CD14-positive monocyte (primary cell): ENCODE measurements at regions not wholly inside any gene's neighbourhood (a gene's known extent, or its start where the extent isn't known, plus 50 kb on each side); places are given as distances from the start of the nearest gene placed in this dataset.

ENCODE experiments used
- DNase-seq, 3 donors: peaks; one replicate each; pipeline ENCODE4 v3.0.0-alpha.2; 2011 to 2022
- H2AFZ ChIP-seq: 2 replicates; pipeline ENCODE4 v1.6.0; 2012; ENCODE audit warnings: mild to moderate bottlenecking, low read depth, low read length, inconsistent platforms; ENCODE audit not compliant: insufficient read depth, poor library complexity, severe bottlenecking
- H3K27ac ChIP-seq, 2 donors: 1 replicate in 1 of 2; 2 replicates in 1 of 2; pipeline ENCODE4 v1.5.1; 2012 to 2013; ENCODE audit warnings: low read length in 2 of 2, control low read depth in 1 of 2, inconsistent platforms in 1 of 2, low read depth in 1 of 2, mild to moderate bottlenecking in 1 of 2
- H3K27me3 ChIP-seq, 2 donors: one replicate each; pipeline versions ENCODE4 v1.6.0 to v1.6.1; 2011 to 2013; ENCODE audit warnings: low read length in 2 of 2; ENCODE audit not compliant: control insufficient read depth in 2 of 2, insufficient read depth in 2 of 2
- H3K36me3 ChIP-seq, 2 donors: replicated peaks in 1 of 2; 1 replicate in 1 of 2; 2 replicates in 1 of 2; pipeline versions ENCODE4 v1.5.1 to v1.6.1; 2012 to 2013; ENCODE audit warnings: low read length in 2 of 2, control low read depth in 1 of 2, inconsistent platforms in 1 of 2, mild to moderate bottlenecking in 1 of 2; ENCODE audit not compliant: insufficient read depth in 2 of 2, control insufficient read depth in 1 of 2
- H3K4me1 ChIP-seq, 2 donors: 1 replicate in 1 of 2; 2 replicates in 1 of 2; pipeline versions ENCODE4 v1.5.1 to v1.6.1; 2012 to 2013; ENCODE audit warnings: low read length in 2 of 2, control low read depth in 1 of 2, inconsistent platforms in 1 of 2, mild to moderate bottlenecking in 1 of 2, moderate library complexity in 1 of 2; ENCODE audit not compliant: insufficient read depth in 2 of 2, control insufficient read depth in 1 of 2
- H3K4me2 ChIP-seq: replicated peaks from 2 replicates; pipeline ENCODE3; 2012; ENCODE audit warnings: low read length, moderate library complexity, mild to moderate bottlenecking; ENCODE audit not compliant: poor library complexity, severe bottlenecking; ENCODE audit errors: extremely low read depth
- H3K4me3 ChIP-seq, 3 experiments: fragments of 200-600 bp in 1 of 3; sonication (generic) in 1 of 3; replicated peaks in 1 of 3; 1 replicate in 2 of 3; 2 replicates in 1 of 3; pipeline ENCODE4 v1.5.1; 2011 to 2013; ENCODE audit warnings: low read length in 3 of 3, mild to moderate bottlenecking in 3 of 3, control low read depth in 2 of 3, low read depth in 2 of 3, inconsistent platforms in 1 of 3, moderate library complexity in 1 of 3
- H3K79me2 ChIP-seq: 2 replicates; pipeline ENCODE4 v1.6.0; 2012; ENCODE audit warnings: mild to moderate bottlenecking, control low read depth, inconsistent platforms, low read length, moderate library complexity; ENCODE audit not compliant: insufficient read depth
- H3K9ac ChIP-seq: 2 replicates; pipeline ENCODE4 v1.6.0; 2017; ENCODE audit warnings: low read length, mild to moderate bottlenecking; ENCODE audit not compliant: insufficient read depth, poor library complexity, severe bottlenecking
- H3K9me3 ChIP-seq, 2 donors: replicated peaks in 1 of 2; 1 replicate in 1 of 2; 2 replicates in 1 of 2; pipeline versions ENCODE4 v1.5.1 to v1.6.1; 2012 to 2013; ENCODE audit warnings: low read length in 2 of 2, control low read depth in 1 of 2; ENCODE audit not compliant: control insufficient read depth in 1 of 2, insufficient read depth in 1 of 2
- H4K20me1 ChIP-seq: 2 replicates; pipeline ENCODE4 v1.6.0; 2012; ENCODE audit warnings: mild to moderate bottlenecking, low read length, control low read depth, moderate library complexity; ENCODE audit not compliant: insufficient read depth
- H3K27ac Mint-ChIP-seq, 7 donors: one replicate each; pipeline ENCODE4 v1.8.0; 2020; ENCODE audit warnings: mild to moderate bottlenecking in 7 of 7, mixed read lengths in 7 of 7, moderate library complexity in 6 of 7, inconsistent platforms in 2 of 7
- H3K27me3 Mint-ChIP-seq, 3 donors: one replicate each; pipeline ENCODE4 v1.8.0; 2021 to 2022; ENCODE audit warnings: low read depth in 3 of 3, mild to moderate bottlenecking in 3 of 3, mixed read lengths in 3 of 3, moderate library complexity in 3 of 3, inconsistent platforms in 1 of 3
- H3K36me3 Mint-ChIP-seq, 2 donors: one replicate each; pipeline ENCODE4 v1.8.0; 2020; ENCODE audit warnings: mixed read lengths in 2 of 2, inconsistent platforms in 1 of 2, mild to moderate bottlenecking in 1 of 2
- H3K4me1 Mint-ChIP-seq: one replicate; pipeline ENCODE4 v1.8.0; 2020; ENCODE audit warnings: mild to moderate bottlenecking, mixed read lengths
- H3K4me3 Mint-ChIP-seq, 2 donors: one replicate each; pipeline ENCODE4 v1.8.0; 2020; ENCODE audit warnings: mild to moderate bottlenecking in 2 of 2, mixed read lengths in 2 of 2, moderate library complexity in 1 of 2
- H3K9me3 Mint-ChIP-seq, 7 donors: one replicate each; pipeline ENCODE4 v1.8.0; 2020 to 2022; ENCODE audit warnings: mixed read lengths in 7 of 7, mild to moderate bottlenecking in 6 of 7, moderate library complexity in 6 of 7, inconsistent platforms in 2 of 7
- CTCF ChIP-seq: fragments of 200-600 bp; IDR thresholded peaks from one replicate; pipeline ENCODE4 v1.8.0; 2022; ENCODE audit warnings: antibody characterized with exemption, mild to moderate bottlenecking
- WGBS: methylation state at CpG from one replicate; pipeline ENCODE4 v1.1.5; 2013; ENCODE audit warnings: missing lambda C conversion rate; ENCODE audit not compliant: insufficient coverage; 5-methylcytosine and 5-hydroxymethylcytosine counted together
- intact Hi-C, 2 donors: fragments of 100-400 bp; cut with micrococcal nuclease; formaldehyde crosslinking; loops; one replicate each; pipeline versions ENCODE4 v1.15.0 to v1.15.1; 2023

GRCh38 chr16:87238361-87238715, 78.9 kb downstream of the C16orf95 start:
- no CpG with 5 or more reads among the region's 6 CpGs for WGBS
- Mint-ChIP-seq H3K4me3 (no peak overlapping the region), H3K9me3 (peaks cover 0 to 2% (median 0%) of the 10 kb centered on the region in 7 donors), H3K4me1 (peaks cover 16% of the 10 kb centered on the region), H3K27ac (no peak overlapping the region), H3K27me3 (peaks cover 20 to 53% (median 32%) of the 10 kb centered on the region in 3 donors), H3K36me3 (no peaks in the 10 kb centered on the region)
- no peaks in the 10 kb centered on the region for H4K20me1 ChIP-seq
- H3K27me3 ChIP-seq, result peaks cover 0 to 16% of the 10 kb centered on the region in 2 donors
- H3K27ac ChIP-seq, result no peak overlapping the region
- H3K4me3 ChIP-seq, result no peak overlapping the region
- H3K79me2 ChIP-seq, result no peaks in the 10 kb centered on the region
- intact Hi-C loops, result no loop called here
- H3K36me3 ChIP-seq, result no peaks in the 10 kb centered on the region
- no peak for TF ChIP-seq CTCF
- no peaks in the 10 kb centered on the region for H3K9me3 ChIP-seq
- no peak overlapping the region for H3K4me2 ChIP-seq
- H3K4me1 ChIP-seq, result peaks cover 13% of the 10 kb centered on the region in 2 donors
- no peak overlapping the region for H2AFZ ChIP-seq
- H3K9ac ChIP-seq, result no peak overlapping the region
- DNase-seq, result no peak

- TF ChIP-seq CTCF, result no peak
- H3K4me2 ChIP-seq, result no peak overlapping the region
- DNase-seq, result no peak
Observed at GRCh38 chr16:87239545-87239944, 77.6 kb downstream of the C16orf95 start.

More at GRCh38 chr16:87239545-87239944, 77.6 kb downstream of the C16orf95 start:
- no peaks in the 10 kb centered on the region for H3K9me3 ChIP-seq
- H3K9ac ChIP-seq, result no peak overlapping the region
- intact Hi-C loops, result no loop called here
- WGBS, result no CpG with 5 or more reads among the region's 4 CpGs
- H3K9me3 Mint-ChIP-seq, result no peaks in the 10 kb centered on the region
- no peak overlapping the region for H3K27ac ChIP-seq
- H3K79me2 ChIP-seq, result no peaks in the 10 kb centered on the region
- H3K4me3 Mint-ChIP-seq, result no peak overlapping the region
- no peak overlapping the region for H3K4me3 ChIP-seq
- H3K27me3 Mint-ChIP-seq, result peaks cover 21 to 51% (median 22%) of the 10 kb centered on the region in 3 donors
- no peaks in the 10 kb centered on the region for H4K20me1 ChIP-seq
- no peaks in the 10 kb centered on the region for H3K36me3 Mint-ChIP-seq
- H2AFZ ChIP-seq, result no peak overlapping the region
- H3K36me3 ChIP-seq, result no peaks in the 10 kb centered on the region
- H3K4me1 ChIP-seq, result peaks cover 13% of the 10 kb centered on the region in 2 donors
- peaks cover 16% of the 10 kb centered on the region for H3K4me1 Mint-ChIP-seq
- peaks cover 0 to 16% of the 10 kb centered on the region in 2 donors for H3K27me3 ChIP-seq
- no peak overlapping the region for H3K27ac Mint-ChIP-seq
